ENCODE measurements at regions not wholly inside any gene's neighbourhood (a gene's known extent, or its start where the extent isn't known, plus 50 kb on each side); places are given as distances from the start of the nearest gene placed in this dataset.
A peak's percentile ranks its signal among the peaks of the same experiment; 100 is the strongest.
"Not testable (repeated sequence)": the region's sequence is repeated elsewhere in the genome, so short reads cannot be mapped to it uniquely, and the experiment has no call there.

DNA sequence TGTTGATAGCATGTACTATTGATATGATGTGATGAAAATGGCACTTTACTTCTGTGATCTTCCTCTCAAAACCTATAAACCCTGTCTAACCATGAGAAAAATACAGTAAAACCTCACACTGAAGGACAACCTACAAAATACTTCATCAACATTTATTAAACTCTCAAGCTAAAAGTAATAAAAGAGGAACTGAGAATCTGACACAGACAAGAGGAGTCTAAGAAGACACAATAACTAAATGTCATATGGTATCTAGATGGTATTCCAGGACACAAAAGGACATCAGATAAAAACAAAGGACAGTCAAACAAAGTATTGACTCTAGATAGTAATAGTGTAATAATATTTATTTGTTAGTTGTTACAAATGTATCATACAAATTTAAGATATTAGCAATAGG is 655.3 kb downstream of the SH3BGRL start:
- no peak for DNase-seq

DNA sequence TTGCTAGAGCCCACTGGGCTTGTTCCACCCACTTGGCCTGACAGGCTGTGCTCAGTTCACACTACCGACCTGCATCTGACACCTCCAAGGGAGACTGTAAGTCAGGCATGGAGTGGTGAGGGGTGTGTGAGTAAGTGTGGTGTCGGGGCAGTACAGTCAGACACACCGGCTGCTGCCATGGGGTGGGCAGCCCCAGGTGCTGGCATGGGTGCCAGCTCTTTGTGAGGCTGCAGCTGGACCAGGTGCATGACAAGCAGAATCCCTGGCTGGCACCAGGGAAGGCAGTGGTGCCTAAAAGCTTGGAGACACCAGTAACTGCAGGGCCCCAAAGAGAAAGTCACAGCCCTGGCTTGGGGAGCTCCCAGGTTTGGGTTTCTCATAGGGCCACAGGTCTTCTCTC is 665.0 kb downstream of the SH3BGRL start:
- DNase-seq, result no peak

DNA sequence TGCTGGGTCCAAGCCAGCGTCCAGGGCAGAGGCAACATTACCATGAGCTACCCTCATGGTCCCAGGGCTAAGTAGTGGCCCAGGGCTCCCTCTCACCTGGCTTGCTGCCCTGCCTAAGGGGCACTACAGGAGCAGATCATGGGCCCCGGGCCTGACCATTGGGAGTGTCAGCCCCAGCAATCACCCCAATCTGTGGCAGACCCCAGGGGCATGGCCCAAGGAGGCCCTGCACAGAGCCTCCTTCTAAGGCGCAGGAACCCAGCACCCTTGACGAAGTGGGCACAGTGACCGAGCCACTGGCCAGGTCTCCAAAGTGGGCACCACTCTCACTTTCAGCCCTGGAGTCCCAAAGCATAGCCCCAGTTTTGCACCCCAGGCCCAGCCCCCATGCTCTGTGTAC is 667.1 kb downstream of the SH3BGRL start:
- no peak for DNase-seq

DNA sequence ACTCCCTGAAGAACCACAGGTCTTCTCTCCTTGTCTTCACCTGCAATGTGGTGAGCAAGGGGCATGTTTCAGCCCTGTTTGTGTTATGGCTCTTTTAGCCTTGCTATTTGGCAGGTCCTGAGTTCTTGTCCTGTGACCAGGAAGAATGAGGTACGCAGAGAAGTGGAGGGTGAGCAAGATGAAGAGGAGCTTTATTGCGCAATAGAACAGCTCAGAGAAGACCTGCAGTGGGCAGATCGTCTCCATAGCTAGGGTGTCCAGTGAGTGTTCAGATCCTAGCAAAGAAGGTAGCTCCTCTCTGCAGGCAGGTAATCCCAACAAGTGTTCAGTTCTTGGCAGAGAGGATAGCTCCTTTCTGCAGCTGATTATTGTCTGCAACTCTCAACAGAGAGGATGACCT is 672.9 kb downstream of the SH3BGRL start:
- DNase-seq, result no peak

DNA sequence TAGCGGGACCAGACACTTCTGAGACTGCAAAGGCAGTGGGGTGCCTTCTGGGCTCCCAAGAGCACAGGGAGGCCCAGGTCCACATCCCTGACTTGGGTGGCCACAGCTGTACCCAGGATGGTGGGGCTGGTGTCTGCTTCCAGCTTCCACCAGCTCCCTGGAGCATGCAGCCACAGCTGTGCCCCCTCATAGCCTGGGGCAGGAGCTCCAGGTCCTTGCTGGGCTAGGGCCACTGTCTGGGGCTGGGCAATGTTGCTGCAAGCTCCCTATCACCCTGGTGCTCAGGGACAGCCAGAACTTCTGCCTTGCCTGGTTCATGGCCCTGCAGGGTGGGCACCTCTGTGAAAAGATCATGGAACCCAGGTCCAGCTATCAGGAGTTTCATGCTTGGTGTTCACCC is 673.9 kb downstream of the SH3BGRL start:
- DNase-seq, result no peak

DNA sequence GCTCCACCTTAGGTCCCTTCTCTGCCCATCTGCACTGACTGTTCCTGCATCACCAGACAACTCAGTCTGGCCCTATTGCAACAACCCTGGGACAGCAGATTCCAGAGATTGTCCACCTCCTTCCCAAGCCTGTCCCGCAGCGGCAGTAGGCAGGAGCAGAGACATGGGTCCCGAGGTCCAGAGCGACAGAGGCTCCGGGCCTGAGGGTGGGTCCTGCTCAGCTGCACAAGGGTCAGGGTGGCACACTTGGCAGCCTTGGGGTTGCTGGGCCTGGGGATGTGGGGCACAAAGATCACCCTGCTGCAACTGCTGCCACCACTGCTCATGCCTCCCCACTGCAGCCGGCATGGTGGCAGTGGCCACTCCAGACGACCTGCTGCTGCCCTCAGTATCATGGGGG is 674.5 kb downstream of the SH3BGRL start:
- DNase-seq, result no peak

DNA sequence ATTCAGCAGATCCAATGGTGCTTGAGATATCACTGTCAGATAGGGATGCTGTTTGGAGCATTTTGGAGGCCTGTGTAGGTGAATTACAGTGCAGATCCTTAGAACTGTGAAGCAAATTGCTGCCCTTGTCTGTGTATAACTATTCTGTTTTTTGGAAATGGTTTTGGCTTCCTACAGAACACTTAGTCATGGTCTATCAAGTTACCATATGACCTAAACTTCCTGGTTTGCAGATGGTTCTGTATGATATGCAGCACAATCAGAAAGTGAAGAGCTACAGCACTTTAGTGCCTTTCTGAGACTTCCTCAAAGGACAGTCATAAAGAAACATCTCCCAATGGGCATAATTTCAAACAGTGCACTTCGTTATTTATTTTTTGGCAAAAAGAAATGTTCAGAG is 688.6 kb downstream of the SH3BGRL start:
- DNase-seq, result peak; percentile 3

DNA sequence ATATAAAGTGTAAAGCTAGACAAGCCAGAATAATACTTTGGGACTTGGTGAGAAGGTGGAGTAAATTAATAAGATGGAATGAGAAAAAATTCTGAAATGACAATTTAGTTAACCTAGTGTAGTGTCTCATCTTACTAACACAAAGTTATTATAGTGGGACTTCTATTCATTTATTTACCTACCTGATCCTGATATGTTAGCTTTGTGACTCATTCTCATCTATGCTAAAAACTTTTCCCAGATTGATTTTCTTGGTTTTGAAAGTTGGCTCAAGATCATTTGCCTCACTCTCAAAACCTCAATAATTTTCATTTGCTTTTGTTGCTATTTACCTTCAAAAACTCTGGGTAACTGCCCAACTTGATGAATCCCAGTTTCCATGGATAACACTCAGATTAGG is 698.6 kb downstream of the SH3BGRL start:
- no peak for DNase-seq

DNA sequence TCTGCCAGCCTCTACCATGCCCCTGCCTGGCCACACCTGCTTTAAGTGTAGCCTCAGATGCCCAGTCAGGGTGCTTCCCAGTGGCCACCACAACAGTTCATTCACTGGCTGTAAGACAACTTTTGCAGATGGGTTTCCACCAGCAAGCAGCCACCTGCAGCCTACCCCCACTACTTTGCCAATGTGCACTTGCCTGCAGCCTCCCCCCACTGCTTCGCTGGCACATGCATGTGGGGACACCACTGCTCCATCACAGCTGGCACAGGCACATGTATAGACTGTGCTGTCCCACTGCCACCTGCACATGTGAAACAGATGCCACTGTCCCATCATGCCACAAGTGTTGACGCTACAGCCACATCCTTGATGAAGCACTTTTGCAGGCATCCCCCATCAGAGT is 723.9 kb downstream of the SH3BGRL start:
- DNase-seq, result no peak

DNA sequence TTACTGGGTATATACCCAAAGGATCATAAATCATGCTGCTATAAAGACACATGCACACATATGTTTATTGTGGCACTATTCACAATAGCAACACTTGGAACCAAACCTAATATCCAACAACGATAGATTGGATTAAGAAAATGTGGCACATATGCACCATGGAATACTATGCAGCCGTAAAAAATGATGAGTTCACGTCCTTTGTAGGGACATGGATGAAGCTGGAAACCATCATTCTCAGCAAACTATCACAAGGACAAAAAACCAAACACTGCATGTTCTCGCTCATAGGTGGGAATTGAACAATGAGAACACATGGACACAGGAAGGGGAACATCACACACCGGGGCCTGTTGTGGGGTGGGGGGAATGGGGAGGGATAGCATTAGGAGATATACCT is 744.0 kb downstream of the SH3BGRL start:
- not testable (repeated sequence) for DNase-seq

DNA sequence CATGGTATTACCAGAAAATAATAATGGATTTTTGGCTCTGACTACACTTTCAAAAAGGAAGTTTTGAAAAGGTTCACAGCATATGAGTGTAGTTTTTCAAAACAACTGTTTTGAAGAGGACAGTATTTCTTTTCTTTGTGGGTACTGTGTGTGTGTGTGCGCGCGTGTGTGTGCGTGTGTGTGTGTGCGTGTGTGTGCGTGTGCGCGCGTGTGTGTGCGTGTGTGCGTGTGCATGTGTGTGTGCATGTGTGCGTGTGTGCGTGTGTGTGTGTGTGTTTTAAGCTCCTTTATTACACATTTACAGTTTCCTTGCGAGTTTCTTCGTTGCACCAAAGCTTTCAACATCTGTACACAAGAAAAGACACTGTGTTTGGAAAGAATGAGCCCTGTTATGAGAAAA is 755.4 kb downstream of the SH3BGRL start:
- DNase-seq, result no peak

DNA sequence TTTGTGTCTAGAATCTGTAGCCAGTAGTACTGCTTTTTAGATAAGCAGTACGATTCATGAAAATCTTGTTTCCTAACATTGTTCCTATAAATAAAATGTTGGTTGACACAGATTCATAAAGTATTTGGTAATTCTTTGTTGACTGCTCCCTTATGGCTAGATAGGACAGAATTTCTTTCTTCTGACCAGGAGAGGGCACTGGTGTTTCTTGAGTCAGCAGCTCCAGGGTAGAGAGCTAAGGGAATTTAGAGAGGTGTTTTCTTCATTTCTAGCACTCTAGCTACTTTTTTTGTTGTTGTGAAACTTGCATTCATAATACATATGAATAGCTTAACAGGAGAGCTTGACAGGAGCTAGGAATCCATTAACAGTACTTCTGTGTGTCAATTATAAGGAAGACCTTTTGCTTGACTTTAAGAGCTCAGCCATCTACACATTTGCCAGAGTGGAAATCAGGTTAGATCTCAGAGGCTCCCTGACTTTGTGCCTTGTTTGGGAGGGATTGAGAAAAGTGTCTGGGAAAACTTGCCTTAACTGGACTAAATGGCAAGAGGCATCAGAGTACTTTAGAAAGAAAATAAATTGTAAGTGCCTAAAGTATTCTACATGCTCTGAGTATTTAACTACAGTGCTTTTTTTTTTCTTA is 756.1 kb downstream of the SH3BGRL start:
- DNase-seq, result peak; percentile 42

DNA sequence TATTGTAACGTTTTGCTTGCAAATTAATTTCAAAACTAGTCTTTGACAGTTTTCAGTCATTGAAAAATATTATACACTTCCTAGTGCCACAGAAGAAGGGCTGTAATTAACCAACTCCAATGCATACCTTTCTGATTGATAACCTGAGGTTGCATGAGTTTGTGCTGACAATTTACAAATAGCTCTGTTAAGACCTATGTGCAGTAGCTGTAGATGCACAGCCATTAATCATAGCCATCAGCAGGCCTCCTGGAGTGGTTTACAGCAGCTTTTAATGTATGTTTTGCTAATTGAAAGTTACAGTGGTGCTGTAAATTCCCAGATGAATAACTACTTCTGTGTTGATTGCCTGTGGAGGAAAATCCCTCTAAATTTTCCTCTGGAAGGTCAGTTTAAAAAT is 758.1 kb downstream of the SH3BGRL start:
- no peak for DNase-seq

DNA sequence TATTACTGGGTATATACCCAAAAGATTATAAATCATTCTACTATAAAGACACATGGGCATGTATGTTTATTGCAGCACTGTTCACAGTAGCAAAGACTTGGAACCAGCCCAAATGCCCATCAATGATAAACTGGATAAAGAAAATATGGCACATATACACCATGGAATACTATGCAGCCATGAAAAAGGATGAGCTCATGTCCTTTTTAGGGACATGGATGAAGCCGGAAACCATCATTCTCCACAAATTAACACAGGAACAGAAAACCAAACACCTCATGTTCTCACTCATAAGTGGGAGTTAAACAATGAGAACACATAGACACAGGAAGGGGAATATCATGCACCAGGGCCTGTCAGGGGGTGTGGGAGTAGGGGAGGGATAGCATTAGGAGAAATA is 772.5 kb downstream of the SH3BGRL start:
- not testable (repeated sequence) for DNase-seq

DNA sequence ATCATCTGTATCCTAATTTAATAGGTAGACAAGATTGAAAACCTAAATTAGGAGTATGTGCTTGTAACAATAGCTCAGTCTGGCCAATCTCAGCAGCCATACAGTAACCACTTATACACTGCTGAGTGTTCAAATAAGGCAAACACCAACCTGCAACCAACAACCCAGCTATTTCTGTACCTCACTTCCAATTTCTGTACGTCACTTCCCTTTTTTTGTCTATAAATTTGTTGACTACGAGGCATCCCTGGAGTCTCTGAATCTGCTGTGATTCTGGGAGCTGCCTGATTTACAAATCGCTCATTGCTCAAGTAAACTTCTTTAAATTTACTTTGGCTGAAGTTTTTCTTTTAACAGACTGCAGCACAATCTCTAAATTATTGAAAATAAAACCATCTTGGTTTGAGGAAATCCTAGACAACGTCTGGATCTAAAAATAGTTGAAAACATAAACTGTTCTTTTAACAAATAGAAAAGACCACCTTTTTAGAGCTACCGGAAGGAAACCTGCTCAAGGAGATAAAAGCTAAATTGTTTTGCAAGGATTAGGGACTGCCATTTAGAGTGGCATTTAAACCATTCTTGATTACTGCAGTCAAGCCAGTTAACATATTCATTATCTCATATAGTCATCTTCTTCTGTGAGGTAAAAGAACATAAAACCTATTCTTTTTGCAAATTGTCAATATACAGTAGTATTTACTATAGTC is 778.1 kb downstream of the SH3BGRL start:
- no peak for DNase-seq

DNA sequence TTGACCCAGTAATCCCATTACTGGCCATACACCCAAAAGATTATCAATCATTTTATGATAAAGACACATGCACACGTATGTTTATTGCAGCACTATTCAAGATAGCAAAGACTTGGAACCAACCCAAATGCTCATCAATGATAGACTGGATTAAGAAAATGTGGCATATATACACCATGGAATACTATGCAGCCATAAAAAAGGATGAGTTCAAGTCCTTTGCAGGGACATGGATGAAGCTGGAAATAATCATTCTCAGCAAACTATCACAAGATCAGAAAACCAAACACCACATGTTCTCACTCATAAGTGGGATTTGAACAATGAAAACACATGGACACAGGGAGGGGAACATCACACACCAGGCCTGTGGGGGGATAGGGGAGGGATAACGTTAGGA is 785.3 kb downstream of the SH3BGRL start:
- DNase-seq, result not testable (repeated sequence)

DNA sequence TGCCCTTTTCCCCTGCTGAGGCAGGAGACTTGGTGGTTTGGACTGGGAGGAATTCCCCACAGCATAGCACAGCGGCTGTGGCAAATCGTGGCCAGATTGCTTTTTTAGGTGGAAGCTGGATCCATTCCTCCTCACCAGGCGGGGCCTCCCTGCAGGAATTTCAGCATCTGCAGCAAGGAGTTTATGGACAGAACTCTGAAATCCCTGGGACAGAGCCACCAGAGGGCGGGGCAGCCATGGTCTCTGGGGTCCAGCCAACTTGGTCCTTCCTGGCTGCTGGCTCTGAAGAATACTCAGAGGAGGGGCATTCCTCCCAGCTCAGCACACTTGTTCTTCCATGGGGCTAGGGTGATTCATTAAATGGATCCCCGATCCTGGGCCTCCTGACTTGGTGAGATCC is 794.3 kb downstream of the SH3BGRL start:
- DNase-seq, result no peak

DNA sequence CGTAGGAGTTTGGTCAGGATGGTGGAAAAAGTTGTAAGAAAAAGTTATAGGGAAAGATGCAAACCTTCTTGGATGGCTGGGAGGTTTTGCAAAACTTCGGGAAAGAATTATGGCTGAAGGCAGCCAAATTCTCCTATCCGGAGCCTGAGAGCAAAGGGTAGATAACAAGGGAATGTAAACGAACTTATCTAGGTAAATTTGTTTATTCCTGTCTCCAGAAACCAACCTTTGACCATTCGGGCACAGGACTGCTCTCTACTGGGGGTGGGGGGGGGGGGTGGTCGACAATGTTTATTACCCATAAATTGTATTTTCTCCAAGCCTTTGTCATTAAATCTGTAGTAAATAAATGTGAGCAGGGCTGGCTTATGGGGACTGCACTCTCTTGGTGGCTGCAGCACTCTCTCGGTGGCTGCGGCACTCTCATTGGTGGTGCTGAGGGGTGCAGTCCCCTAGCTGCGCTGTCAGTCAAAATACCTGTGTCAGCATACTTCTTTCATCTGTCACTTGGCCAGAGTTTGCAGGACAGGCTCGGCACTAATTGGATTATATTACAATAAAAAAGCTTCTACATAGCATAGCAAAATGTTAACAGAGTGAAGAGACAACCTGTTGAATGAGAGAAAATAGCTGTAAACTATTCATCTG is 827.8 kb downstream of the SH3BGRL start:
- DNase-seq, result no peak

DNA sequence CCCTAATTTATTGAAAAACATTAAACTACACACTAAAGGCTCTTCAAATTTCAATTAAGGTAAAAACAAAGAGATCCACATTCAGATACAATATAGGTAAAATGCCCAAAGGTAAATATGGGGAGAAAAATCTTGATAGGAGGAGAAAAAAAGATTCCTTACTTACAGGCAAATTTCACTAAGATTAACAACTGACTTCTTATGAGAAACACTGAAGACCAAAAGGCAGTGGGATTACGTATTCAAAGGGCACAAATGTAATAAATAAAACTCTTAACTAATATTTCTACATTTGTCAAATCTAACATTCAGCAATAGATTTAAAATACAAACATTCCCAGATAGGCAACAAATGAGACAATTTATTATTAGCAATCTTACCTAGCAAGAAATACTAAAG is 829.3 kb downstream of the SH3BGRL start:
- no peak for DNase-seq

DNA sequence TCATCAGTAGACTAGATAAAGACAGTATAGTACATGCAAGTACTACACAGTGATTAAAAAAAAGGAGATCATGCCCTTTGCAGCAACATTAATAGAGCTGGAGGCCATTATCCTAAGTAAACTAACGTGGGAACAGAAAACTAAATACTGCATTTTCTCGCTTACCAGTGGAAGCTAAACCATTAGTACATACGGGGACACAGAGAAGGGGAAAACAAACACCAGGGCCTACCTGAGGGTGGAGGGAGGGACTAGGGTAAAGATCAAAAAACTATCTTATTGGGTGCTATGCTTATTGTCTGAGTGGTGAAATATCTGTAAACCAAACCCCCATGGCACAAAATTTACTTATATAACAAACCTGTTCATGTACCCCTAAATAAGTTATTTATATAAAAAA is 836.9 kb downstream of the SH3BGRL start:
- no peak for DNase-seq

DNA sequence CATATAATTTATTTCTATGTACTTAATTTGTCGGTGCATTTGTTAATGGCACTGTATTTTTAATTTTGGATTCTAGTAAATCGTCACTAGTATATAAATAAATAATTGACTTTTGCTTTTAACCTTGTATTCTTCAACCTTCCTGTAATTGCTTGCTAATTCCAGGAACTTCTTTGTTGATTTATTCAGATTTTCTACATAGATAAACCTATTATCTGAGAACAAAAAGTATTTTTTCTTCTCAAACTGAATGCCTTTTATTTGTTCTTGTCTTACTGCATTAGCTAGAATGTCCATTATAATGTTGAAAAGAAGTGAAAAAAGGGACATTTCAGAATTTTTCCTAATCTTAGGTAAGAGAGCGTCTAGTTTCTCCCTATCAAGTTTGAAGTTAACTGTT is 839.1 kb downstream of the SH3BGRL start:
- DNase-seq, result no peak

DNA sequence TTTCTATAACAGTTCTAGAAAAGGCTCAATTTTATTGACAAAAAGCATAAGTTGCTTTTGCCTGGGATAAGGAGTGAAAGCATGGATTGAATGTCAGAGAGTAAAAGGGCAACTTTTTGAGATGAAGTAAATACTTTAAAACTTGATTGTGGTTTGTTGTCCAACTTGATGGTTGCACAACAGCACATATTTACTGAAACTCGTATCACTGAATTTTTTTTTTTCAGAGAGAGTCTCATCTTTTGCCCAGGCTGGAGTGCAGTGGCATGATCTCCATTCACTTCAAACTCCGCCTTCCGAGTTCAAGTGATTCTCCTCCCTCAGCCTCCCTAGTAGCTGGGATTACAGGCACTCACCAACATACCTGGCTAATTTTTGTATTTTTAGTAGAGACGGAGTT is 856.8 kb downstream of the SH3BGRL start:
- DNase-seq, result no peak

DNA sequence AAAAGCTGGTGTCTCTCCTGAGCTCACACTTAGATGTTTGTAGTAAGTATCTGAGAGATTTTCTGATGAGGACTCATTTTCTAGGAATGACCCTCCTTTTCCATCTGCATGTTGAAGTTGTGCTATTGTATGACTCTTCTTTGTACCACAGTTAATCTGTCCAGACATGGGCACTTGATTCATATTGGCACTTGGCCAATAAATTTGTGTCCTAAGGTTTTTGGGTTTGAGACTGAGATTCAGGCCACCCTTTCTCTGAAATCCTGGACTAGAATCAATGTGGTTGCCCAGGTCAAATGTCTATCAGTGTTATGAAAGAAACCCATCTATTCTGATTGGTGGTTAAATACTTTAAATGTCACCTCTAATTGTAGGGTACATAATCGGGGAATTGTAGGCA is 869.0 kb downstream of the SH3BGRL start:
- no peak for DNase-seq

DNA sequence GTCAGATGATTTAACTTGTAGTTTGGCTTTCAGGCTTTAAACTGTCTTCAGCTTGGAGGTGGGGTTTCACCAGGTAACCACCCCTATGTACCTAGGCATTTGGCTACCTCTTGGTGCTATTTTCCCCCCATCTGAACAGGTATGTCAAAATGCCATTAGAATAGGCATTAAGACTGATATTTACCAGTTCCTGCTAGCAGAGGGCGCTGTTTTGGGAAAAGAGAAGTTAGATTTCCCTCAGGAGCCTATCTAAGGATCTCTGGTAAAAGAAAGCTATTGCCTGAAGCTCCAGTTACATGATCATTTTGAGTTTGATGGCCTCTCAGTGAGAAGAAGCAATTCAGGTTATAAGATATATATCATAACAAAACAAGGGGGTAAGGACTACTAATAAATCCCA is 879.1 kb downstream of the SH3BGRL start:
- no peak for DNase-seq

Data from tongue (tissue), 1 donor.